ENCODE measurements at regions not wholly inside any gene's neighbourhood (a gene's known extent, or its start where the extent isn't known, plus 50 kb on each side); places are given as distances from the start of the nearest gene placed in this dataset.
"Not testable (repeated sequence)": the region's sequence is repeated elsewhere in the genome, so short reads cannot be mapped to it uniquely, and the experiment has no call there.

DNA sequence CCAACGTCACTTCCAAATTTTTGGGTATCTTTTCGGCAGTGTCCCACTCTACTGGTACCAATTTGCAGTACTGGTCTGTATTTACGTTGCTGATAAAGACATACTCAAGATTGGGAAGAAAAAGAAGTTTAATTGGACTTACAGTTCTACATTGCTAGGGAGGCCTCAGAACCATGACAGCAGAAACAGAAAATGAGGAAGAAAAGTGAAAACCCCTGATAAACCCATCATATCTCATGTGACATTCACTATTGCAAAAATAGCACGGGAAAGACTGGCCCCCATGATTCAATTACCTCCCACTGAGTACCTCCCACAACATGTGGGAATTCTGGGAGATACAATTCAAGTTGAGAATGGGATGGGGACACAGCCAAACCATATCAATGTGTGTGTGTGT is 364.0 kb upstream of the KCND2 start:
- no peak for DNase-seq

DNA sequence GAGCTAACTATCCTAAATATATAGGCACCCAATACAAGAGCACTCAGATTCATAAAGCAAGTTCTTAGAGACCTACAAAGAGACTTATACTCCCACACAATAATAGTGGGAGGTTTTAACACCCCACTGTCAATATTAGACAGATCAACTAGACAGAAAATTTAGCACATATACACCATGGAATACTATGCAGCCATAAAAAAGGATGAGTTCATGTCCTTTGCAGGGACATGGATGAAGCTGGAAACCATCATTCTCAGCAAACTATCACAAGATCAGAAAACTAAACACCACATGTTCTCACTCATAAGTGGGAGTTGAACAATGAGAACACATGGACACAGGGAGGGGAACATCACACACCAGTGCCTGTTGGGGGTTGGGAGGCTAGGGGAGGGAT is 358.9 kb upstream of the KCND2 start:
- DNase-seq = not testable (repeated sequence)

- no peak for DNase-seq
Observed at GRCh38 chr7:119916501-119916900, 356.5 kb upstream of the KCND2 start.

GRCh38 chr7:119918185-119918584 is 354.8 kb upstream of the KCND2 start:
- no peak for DNase-seq

DNA sequence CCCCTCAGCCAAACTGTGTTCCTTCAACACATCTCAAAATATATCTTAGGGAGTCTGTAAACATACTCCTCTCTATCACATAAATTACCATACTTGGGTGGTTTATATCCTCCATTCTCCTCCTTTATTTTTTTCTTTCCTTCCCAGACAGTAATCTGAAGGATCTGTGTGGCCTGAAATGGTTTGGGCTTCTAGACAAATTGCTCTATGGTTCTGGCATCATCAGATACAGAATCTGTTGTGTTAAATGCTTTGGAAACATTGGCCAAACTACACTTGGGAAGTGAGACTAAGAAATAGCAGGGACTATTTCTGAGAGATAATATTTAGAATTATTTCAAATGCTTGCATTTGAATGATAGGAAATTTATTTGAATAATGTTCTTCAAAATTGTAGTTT is 353.0 kb upstream of the KCND2 start:
- DNase-seq = no peak

DNA sequence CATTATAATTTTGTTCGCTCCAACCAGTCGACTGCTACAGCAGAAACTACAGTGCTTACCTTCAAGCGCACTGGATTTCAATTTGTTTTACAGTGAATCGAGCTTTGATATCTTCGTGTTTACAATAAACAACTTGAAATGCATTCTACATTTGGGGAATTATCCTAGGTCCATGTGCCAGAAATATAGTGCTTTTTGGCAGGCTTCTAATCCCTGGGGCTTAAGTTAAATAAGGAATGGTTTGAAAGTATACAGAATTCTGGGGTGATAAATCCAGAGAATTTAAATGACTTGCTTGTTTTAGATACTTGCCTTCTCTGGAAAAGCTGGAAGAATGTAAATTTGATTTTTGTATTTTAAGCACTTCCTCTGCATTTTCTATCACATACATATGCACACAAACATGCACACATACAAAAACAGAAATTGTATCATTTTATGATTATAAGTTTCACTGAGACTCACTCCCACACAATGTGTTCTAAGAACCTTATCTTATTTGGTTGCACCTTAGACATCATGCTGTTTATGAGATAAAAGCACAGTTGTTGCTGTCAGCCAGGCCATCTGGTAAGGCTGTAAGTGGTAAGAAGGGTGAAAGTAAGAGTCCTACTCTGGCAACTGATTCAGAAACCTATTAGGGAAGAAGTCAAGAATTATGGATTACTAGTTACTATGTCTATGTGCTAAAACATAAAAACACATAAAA is 347.2 kb upstream of the KCND2 start:
- DNase-seq = no peak

DNA sequence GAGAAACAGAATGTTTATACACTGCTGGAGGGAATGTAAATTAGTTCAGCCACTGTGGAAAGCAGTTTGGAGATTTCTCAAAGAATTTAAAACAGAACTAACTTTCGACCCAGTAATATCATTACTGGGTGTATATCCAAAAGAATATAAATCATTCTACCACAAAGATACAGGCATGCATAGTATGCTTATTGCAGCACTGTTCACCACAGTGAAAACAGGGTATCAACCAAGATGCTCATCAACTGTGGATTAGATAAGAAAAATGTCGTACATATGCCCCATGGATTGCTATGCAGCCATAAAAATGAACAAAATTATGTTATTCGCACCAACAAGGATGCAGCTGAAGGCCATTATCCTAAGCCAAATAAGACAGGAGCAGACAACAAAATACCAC is 343.1 kb upstream of the KCND2 start:
- no peak for DNase-seq

GRCh38 chr7:119931230-119931824 is 341.6 kb upstream of the KCND2 start:
- no peak for DNase-seq

DNA sequence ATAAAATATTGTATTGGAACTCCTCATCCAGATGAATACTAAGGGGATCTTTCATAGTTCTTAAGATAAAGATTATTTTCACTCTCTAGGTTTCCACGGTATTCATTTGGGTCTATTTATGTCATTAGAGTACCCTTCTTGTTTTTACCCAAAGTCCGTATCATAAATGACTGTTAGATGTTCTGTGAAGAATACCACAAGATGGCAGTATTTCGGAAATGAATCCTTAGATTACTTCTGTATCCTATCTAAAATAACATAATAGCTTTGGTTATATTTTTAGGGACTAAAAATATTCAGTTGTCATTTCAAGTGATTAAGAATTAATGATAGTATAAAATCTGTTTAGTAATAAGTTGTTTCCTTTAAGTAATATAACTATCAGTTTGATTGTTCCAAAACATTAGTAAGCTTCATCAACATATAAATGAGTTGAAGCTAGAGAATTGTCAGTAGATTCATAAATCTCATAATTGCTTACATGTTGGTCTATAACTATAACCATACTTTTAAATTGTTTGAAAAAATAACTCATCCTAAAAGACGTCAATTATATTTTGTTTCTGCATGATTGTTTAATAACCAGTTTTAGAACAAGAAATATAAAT is 337.5 kb upstream of the KCND2 start:
- DNase-seq = peak; percentile 39

DNA sequence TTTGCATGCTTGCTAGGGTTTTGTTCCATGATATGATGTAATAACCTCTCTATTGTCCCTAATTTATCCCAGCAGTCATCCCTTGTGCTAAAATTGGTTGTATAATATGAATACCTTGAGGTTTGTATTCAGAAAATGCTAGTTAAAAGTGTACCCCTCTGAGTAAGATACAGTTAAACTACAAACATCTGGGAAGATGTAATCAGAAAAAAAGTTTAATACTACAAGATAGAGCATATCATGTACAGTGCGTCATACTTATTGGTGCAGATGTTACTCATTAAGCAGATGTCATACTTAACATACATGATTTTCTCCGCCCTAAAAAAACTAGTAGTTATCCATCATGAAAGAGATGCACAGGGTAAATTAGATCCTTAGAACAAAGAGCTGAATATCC is 336.1 kb upstream of the KCND2 start:
- DNase-seq = no peak

- DNase-seq = no peak
Observed at GRCh38 chr7:119937745-119938144, 335.2 kb upstream of the KCND2 start.

- no peak for DNase-seq
Observed at GRCh38 chr7:119943942-119944600, 328.9 kb upstream of the KCND2 start.

DNA sequence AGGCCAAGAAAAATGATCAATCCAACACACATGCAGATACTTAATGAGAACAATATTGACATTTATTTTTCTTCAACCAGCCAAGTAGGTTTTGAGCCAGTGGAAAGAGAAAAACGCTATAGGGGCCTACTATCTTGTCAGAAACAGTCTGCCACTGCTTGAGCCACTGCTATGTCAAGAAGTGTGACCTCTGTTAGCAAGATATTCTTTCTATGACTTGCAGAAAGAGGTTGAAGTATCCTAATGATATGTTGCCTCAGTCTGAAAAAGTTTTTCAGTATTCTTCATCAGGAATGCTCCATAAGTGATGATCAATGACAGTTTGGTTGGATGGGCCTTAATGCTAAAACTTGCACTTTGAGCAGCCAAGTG is 328.4 kb upstream of the KCND2 start:
- no peak for DNase-seq

- DNase-seq = no peak
Observed at GRCh38 chr7:119945822-119946221, 327.2 kb upstream of the KCND2 start.

GRCh38 chr7:119949053-119949452 is 323.9 kb upstream of the KCND2 start:
- DNase-seq = no peak

DNA sequence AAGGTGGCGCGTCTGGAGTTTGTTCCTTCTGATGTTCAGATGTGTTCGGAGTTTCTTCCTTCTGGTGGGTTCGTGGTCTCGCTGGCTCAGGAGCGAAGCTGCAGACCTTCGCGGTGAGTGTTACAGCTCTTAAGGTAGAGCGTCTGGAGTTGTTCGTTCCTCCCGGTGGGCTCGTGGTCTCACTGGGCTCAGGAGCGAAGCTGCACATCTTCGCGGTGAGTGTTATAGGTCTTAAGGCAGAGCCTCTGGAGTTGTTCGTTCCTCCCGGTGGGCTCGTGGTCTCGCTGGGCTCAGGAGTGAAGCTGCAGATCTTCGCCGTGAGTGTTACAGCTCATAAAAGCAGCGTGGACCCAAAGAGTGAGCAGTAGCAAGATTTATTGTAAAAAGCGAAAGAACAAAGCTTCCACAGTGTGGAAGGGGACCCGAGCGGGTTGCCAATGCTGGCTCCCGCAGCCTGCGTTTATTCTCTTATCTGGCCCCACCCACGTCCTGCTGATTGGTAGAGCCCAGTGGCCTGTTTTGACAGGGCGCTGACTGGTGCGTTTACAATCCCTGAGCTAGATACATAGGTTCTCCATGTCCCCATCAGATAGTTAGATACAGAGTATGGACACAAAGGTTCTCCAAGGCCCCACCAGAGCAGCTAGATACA is 322.5 kb upstream of the KCND2 start:
- DNase-seq = not testable (repeated sequence)

GRCh38 chr7:119951614-119952013 is 321.4 kb upstream of the KCND2 start:
- not testable (repeated sequence) for DNase-seq

DNA sequence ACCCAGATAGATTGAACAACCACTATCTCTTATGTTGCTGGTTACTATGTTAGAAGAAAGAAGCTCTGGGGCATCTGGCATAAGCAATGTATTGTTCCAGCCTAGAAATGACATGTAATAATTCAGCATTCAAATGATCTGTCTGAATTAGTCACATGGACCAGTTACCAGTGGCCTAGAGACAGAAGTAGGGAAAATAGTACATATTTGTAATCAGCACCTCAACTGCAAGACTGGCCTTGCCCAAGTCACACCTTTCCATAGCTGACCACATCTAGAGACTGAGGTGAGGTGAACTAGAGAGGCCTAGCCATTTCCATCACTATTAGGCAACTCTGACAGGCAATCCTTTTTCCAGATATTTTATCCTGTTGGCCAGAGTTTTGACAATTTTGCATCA is 315.6 kb upstream of the KCND2 start:
- no peak for DNase-seq

- no peak for DNase-seq
Observed at GRCh38 chr7:119959811-119960210, 313.2 kb upstream of the KCND2 start.

GRCh38 chr7:119963654-119964053 is 309.3 kb upstream of the KCND2 start:
- no peak for DNase-seq

- no peak for DNase-seq
Observed at GRCh38 chr7:119964065-119964464, 308.9 kb upstream of the KCND2 start.

GRCh38 chr7:119964788-119965542 is 308.0 kb upstream of the KCND2 start:
- no peak for DNase-seq

- DNase-seq = no peak
Observed at GRCh38 chr7:119967221-119967620, 305.8 kb upstream of the KCND2 start.

Data from suppressor macrophage treated with lipopolysaccharide for 4 hours (primary cell).